Epithelial cell of proximal tubule (primary cell): ENCODE measurements at regions not wholly inside any gene's neighbourhood (a gene's known extent, or its start where the extent isn't known, plus 50 kb on each side); places are given as distances from the start of the nearest gene placed in this dataset.

Source experiments
- DNase-seq: peaks from one replicate; pipeline ENCODE4 v3.0.0-alpha.2; 2011; ENCODE audit warnings: low read depth
- H3K4me3 ChIP-seq: 2 replicates; pipeline ENCODE4 v1.5.1; 2011; ENCODE audit warnings: low read depth, mild to moderate bottlenecking, low read length
- CTCF ChIP-seq: conservative IDR thresholded peaks from 2 replicates; pipeline ENCODE4 v1.5.1; 2012; ENCODE audit warnings: low read depth, mild to moderate bottlenecking, low read length

- DNase-seq: no peak
- TF ChIP-seq CTCF: no peak
- H3K4me3 ChIP-seq: no peak overlapping the region
These were observed 247.8 kb downstream of the MSRB3 start for GRCh38 chr12:65526311-65526710.

DNA sequence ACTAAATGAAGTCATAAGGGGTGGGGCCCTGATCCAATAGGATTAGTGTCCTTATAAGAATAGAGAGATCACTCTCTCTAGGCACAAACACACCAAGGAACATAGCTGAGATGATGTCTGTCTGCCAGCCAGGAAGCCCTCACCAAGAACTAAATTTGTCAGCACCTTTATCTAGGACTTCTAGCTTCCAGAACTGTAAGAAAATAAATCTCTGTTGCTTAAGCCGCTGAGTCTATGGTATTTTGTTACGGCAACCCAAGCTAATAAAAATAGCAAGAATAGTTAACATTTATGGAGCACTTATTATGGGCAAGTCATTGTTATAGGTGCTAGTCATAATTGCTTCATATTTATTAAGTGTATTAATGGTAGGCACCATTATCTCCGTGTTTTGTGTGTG lies 249.6 kb downstream of the MSRB3 start:
- TF ChIP-seq CTCF: no peak
- DNase-seq: no peak
- H3K4me3 ChIP-seq: no peak overlapping the region

DNA sequence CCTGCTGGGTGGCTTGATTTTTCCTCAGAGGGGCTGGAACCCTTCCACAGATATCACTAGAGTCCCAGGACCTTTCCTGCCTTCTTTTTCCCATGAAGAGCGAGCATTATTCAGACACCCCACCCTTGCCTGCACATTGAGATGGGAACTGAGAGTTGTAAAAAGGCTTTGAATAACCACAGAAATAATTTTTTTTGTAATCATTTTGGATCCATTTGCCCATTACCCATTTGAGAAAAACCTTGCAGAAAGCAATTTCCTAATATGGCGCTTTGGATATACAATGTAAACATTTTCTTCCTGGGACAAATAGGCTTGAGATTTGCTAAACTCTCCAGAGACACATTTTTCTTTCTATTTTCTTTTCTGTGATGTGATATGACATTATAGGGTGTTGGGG lies 250.6 kb downstream of the MSRB3 start:
- no peak for TF ChIP-seq CTCF
- no peak for DNase-seq

GRCh38 chr12:65529771-65530435 lies 251.4 kb downstream of the MSRB3 start:
- TF ChIP-seq CTCF: no peak
- H3K4me3 ChIP-seq: no peak overlapping the region
- DNase-seq: peak; percentile 59

More for the DNA sequence above, 250.6 kb downstream of the MSRB3 start:
- no peak overlapping the region for H3K4me3 ChIP-seq

DNA sequence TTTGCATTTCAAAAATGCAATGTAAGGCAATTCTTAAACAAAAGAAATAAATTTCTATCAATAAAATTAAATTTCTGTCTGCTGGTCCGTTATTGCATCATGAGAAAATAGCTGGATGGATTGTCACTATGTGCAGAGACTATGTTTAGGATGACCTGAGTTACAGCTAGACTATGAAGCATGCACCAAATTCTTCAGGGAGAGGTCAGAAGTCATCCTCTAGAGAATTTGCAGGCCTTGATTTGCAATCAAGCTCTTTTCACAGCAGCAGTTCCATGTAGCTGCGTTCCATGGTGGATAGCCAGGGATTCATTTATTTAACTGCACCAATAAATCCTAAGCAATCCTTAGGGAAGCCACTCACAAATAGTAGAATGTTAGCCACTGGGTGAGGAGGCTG lies 253.7 kb downstream of the MSRB3 start:
- H3K4me3 ChIP-seq: no peak overlapping the region
- TF ChIP-seq CTCF: no peak
- no peak for DNase-seq

DNA sequence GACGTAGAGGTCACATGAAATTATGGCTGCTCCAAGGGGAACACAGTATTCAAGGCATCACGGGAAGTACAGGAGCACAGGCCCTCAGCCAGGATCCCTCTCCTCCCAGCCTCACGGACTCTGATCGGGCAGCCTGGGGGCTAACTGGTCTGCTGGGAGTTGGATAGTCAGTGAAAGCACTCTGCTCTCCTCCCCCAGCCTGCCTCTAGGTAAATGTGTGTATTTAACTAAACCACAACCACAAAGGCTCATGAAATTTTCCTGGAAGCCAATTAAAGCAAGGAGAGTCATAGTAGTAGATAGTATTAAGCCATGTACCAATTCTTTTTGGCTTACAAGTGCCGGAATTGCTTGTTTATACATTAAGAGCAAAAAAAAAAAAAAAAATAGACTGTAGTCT lies 254.3 kb downstream of the MSRB3 start:
- no peak overlapping the region for H3K4me3 ChIP-seq
- TF ChIP-seq CTCF: no peak
- no peak for DNase-seq

DNA sequence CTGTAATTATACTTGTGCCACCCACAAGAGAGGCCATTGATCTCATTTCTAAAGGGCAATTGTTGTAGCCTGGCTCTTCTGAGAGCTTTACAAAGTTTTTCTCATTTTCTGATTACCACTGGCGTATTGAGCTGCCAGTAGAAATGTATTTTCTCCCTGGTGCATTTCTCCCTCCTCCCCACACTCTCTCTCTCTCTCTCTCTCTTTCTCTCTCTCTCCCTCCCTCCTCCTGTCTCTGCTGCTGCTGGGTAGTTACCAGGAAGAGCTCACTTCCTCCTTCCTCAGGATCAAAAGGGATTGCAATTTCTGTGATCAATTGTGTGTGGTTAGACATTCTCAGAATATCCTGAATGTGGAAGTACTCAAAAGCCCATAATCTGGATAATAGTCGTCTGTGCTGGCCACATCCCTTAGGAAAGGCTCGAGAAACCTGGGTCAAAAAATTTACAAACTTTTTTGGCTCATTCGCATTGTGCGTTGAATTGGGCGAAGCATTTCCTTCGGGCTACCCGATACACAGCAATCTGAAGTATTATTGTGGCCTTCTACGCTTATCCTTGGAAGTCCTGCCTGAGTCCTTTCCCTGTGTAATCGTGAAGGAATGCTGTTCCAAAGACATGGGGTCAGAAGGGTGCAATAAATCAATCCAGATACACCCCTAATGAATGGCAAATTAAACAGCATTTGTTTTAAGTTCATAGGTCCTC lies 254.8 kb downstream of the MSRB3 start:
- peak overlapping the region; percentile 6 for H3K4me3 ChIP-seq
- no peak for TF ChIP-seq CTCF
- DNase-seq: no peak
